IMR-90 (cell line): ENCODE measurements at regions not wholly inside any gene's neighbourhood (a gene's known extent, or its start where the extent isn't known, plus 50 kb on each side); places are given as distances from the start of the nearest gene placed in this dataset.

Experiments used
- MAZ ChIP-seq: IDR thresholded peaks from 2 replicates; pipeline ENCODE4 v1.6.1; 2012; ENCODE audit warnings: low read depth, mild to moderate bottlenecking, low read length, improper control_type of control experiment, moderate library complexity, borderline replicate concordance
- POLR2A ChIP-seq: IDR thresholded peaks from 2 replicates; pipeline ENCODE4 v1.6.1; 2012; ENCODE audit warnings: mild to moderate bottlenecking, low read depth, low read length
- RAD21 ChIP-seq: IDR thresholded peaks from 2 replicates; pipeline ENCODE4 v1.6.1; 2012; ENCODE audit warnings: low read length, improper control_type of control experiment
- TF ChIP-seq, protein P1 (sequence below): conservative IDR thresholded peaks from 2 replicates; pipeline ENCODE4 v1.5.1; 2012; ENCODE audit warnings: mild to moderate bottlenecking, low read depth, low read length, improper control_type of control experiment

DNA sequence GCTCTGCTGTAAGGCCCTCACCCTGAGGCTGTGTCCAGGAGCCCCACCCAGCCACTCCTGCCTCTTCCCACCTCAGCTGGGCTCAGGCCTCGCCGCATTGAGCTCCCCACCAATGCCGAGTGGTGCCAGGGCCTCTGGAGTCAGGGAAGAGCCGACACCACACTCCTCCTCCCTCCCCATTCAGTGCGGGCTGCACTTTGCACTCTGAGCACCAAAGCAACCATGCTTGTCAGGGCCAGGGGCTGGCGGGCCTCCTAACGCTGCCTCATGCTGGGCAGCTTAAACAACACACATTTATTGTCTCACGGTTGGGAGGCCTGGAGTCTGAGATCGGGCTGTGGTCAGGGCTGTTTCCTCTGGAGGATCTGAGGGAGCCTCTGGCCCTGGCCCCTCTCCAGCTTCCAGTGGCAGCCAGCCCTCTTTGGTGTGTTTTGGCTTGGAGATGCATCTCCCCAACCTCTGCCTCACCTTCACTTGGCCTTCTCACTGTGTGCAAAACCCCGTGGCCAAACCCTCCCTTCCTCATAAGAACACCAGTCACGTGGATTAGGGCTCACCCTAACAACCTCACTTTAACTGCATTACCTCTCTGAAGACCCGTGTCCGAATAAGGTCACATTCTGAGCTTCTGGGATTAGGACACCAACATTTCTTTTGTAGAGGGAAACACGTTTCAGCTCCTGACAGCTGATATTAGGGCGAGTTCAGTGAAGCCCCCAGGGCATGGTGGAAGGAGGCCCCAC is 157.8 kb downstream of the MED10 start:
- TF ChIP-seq MAZ (no peak), RAD21 (no peak), POLR2A (no peak)
- TF ChIP-seq, protein P1, sequence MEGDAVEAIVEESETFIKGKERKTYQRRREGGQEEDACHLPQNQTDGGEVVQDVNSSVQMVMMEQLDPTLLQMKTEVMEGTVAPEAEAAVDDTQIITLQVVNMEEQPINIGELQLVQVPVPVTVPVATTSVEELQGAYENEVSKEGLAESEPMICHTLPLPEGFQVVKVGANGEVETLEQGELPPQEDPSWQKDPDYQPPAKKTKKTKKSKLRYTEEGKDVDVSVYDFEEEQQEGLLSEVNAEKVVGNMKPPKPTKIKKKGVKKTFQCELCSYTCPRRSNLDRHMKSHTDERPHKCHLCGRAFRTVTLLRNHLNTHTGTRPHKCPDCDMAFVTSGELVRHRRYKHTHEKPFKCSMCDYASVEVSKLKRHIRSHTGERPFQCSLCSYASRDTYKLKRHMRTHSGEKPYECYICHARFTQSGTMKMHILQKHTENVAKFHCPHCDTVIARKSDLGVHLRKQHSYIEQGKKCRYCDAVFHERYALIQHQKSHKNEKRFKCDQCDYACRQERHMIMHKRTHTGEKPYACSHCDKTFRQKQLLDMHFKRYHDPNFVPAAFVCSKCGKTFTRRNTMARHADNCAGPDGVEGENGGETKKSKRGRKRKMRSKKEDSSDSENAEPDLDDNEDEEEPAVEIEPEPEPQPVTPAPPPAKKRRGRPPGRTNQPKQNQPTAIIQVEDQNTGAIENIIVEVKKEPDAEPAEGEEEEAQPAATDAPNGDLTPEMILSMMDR, result no peak
